NCI-H1092 (cell line): ENCODE measurements at regions not wholly inside any gene's neighbourhood (a gene's known extent, or its start where the extent isn't known, plus 50 kb on each side); places are given as distances from the start of the nearest gene placed in this dataset.

Experiments
- DNase-seq: peaks from one replicate; lab custom pipeline; 2025; lab: John Stamatoyannopoulos, UW

- DNase-seq: no peak
These were observed 163.5 kb upstream of the LYZL2 start for GRCh38 chr10:30793093-30793492.

- no peak for DNase-seq
These were observed 162.5 kb upstream of the LYZL2 start for GRCh38 chr10:30792025-30792424.

GRCh38 chr10:30791197-30791611 lies 161.7 kb upstream of the LYZL2 start:
- DNase-seq: no peak

GRCh38 chr10:30789806-30790205 lies 160.3 kb upstream of the LYZL2 start:
- DNase-seq: no peak

GRCh38 chr10:30788307-30788706 lies 158.8 kb upstream of the LYZL2 start:
- DNase-seq: no peak

- no peak for DNase-seq
These were observed 157.4 kb upstream of the LYZL2 start for GRCh38 chr10:30786906-30787305.

- DNase-seq: no peak
These were observed 156.6 kb upstream of the LYZL2 start for GRCh38 chr10:30786131-30786530.

- DNase-seq: peak; percentile 58
These were observed 155.5 kb upstream of the LYZL2 start for GRCh38 chr10:30784897-30785605.

- DNase-seq: no peak
These were observed 155.0 kb upstream of the LYZL2 start for GRCh38 chr10:30784524-30784896.

GRCh38 chr10:30783939-30784501 lies 154.5 kb upstream of the LYZL2 start:
- DNase-seq: peak; percentile 62

GRCh38 chr10:30782537-30783461 lies 153.2 kb upstream of the LYZL2 start:
- no peak for DNase-seq

GRCh38 chr10:30782157-30782536 lies 152.6 kb upstream of the LYZL2 start:
- DNase-seq: no peak

- DNase-seq: no peak
These were observed 152.1 kb upstream of the LYZL2 start for GRCh38 chr10:30781670-30782121.

GRCh38 chr10:30778769-30779168 lies 149.2 kb upstream of the LYZL2 start:
- DNase-seq: no peak

GRCh38 chr10:30775779-30776591 lies 146.4 kb upstream of the LYZL2 start:
- no peak for DNase-seq

GRCh38 chr10:30774261-30774660 lies 144.7 kb upstream of the LYZL2 start:
- DNase-seq: no peak

- no peak for DNase-seq
These were observed 143.9 kb upstream of the LYZL2 start for GRCh38 chr10:30773501-30773900.

GRCh38 chr10:30770816-30771215 lies 141.3 kb upstream of the LYZL2 start:
- no peak for DNase-seq

- DNase-seq: no peak
These were observed 140.7 kb upstream of the LYZL2 start for GRCh38 chr10:30770229-30770628.

GRCh38 chr10:30769361-30769760 lies 139.8 kb upstream of the LYZL2 start:
- DNase-seq: no peak

GRCh38 chr10:30765616-30766015 lies 136.1 kb upstream of the LYZL2 start:
- DNase-seq: no peak

- DNase-seq: no peak
These were observed 135.6 kb upstream of the LYZL2 start for GRCh38 chr10:30765022-30765615.
